ENCODE measurements at regions not wholly inside any gene's neighbourhood (a gene's known extent, or its start where the extent isn't known, plus 50 kb on each side); places are given as distances from the start of the nearest gene placed in this dataset.

GRCh38 chr1:4422504-4423289, 231.7 kb upstream of the AJAP1 start:
- TF ChIP-seq CTCF (IDR thresholded peaks at IDR 0.05; ENCODE audit: insufficient read depth, low read length, poor library complexity, severe bottlenecking) = no peak
- TF ChIP-seq EZH2phosphoT487 (conservative IDR thresholded peaks at IDR 0.05; ENCODE audit: low read length) = no peak
